DOHH2 (cell line): ENCODE measurements at regions not wholly inside any gene's neighbourhood (a gene's known extent, or its start where the extent isn't known, plus 50 kb on each side); places are given as distances from the start of the nearest gene placed in this dataset.

ENCODE experiments used
- H3F3A ChIP-seq: fragments of 200-600 bp; sonication (generic), shearing (Covaris generic); 2 replicates; pipeline ENCODE4 v1.6.0; 2016; ENCODE audit warnings: antibody characterized with exemption, mild to moderate bottlenecking; ENCODE audit not compliant: control insufficient read depth, insufficient read depth
- H3K27ac ChIP-seq: fragments of 200-600 bp; sonication (generic); 2 replicates; pipeline ENCODE4 v1.5.1; 2014; ENCODE audit warnings: low read depth, mild to moderate bottlenecking, low read length, moderate library complexity
- H3K27me3 ChIP-seq: fragments of 200-600 bp; sonication (generic); 2 replicates; pipeline ENCODE4 v1.6.1; 2014; ENCODE audit warnings: mild to moderate bottlenecking, low read length, mixed read lengths; ENCODE audit not compliant: control insufficient read depth
- H3K36me3 ChIP-seq: fragments of 200-600 bp; sonication (generic); 2 replicates; pipeline ENCODE4 v1.6.1; 2014; ENCODE audit warnings: mild to moderate bottlenecking, low read length, moderate library complexity, mixed read lengths; ENCODE audit not compliant: control insufficient read depth
- H3K4me1 ChIP-seq: fragments of 200-600 bp; sonication (generic); 2 replicates; pipeline ENCODE4 v1.6.1; 2014; ENCODE audit warnings: mild to moderate bottlenecking, low read length, mixed read lengths; ENCODE audit not compliant: control insufficient read depth
- H3K4me2 ChIP-seq: fragments of 200-600 bp; sonication (generic); 2 replicates; pipeline ENCODE4 v1.6.0; 2014; ENCODE audit warnings: mild to moderate bottlenecking, low read length, moderate library complexity
- H3K4me3 ChIP-seq: fragments of 200-600 bp; sonication (generic); 2 replicates; pipeline ENCODE4 v1.5.1; 2014; ENCODE audit warnings: mild to moderate bottlenecking, low read length, mixed read lengths
- H3K79me2 ChIP-seq: fragments of 200-600 bp; sonication (generic); 2 replicates; pipeline ENCODE4 v1.6.1; 2014; ENCODE audit warnings: mild to moderate bottlenecking, low read length, mixed read lengths; ENCODE audit not compliant: control insufficient read depth
- H3K9me2 ChIP-seq: fragments of 200-600 bp; sonication (generic); replicated peaks from 2 replicates; pipeline ENCODE4 v1.6.1; 2014; ENCODE audit warnings: mild to moderate bottlenecking, low read length, mixed read lengths; ENCODE audit not compliant: control insufficient read depth
- H3K9me3 ChIP-seq: fragments of 200-600 bp; sonication (generic); 2 replicates; pipeline ENCODE4 v1.6.1; 2014; ENCODE audit warnings: antibody characterized with exemption, low read length, mixed read lengths; ENCODE audit not compliant: control insufficient read depth, insufficient read depth
- H4K20me1 ChIP-seq: fragments of 200-600 bp; sonication (generic); 2 replicates; pipeline ENCODE4 v1.6.0; 2014; ENCODE audit warnings: low read depth, mild to moderate bottlenecking, antibody characterized with exemption, low read length, moderate library complexity; ENCODE audit not compliant: control insufficient read depth, insufficient read depth
- EZH2phosphoT487 ChIP-seq: fragments of 200-600 bp; sonication (generic); IDR thresholded peaks from 2 replicates; pipeline ENCODE4 v1.6.1; 2017; ENCODE audit warnings: borderline replicate concordance, mild to moderate bottlenecking, antibody characterized with exemption, low read length, moderate library complexity, mixed read lengths
- TF ChIP-seq, protein P1 (sequence below): fragments of 200-600 bp; sonication (generic); IDR thresholded peaks from one replicate; pipeline ENCODE4 v1.5.1; 2014; ENCODE audit warnings: antibody characterized with exemption, mild to moderate bottlenecking, low read depth, low read length; ENCODE audit not compliant: poor library complexity, severe bottlenecking

DNA sequence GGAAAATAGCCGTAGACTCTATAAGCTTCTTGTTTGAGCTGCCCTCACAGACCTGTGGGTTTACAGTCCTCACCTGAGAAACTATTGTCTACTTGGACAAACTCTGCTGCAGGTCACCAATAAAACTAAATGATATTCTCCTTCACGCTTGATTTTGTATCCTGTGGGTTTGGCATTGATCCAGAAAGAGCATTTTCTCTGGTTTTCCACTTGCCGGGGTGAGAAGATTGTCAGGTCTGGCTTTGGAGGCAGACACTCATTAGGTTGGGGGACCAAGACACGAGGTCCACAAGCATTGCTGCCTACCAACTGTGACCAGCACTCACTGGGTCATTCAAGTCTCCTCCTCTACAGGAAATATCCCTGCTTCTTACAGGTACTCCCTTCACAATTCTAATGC lies 68.5 kb downstream of the CDC14C start:
- H4K20me1 ChIP-seq: no peaks in the 10 kb centered on the region
- no peaks in the 10 kb centered on the region for H3K9me2 ChIP-seq
- no peak overlapping the region for H3K4me3 ChIP-seq
- H3K36me3 ChIP-seq: no peaks in the 10 kb centered on the region
- no peaks in the 10 kb centered on the region for H3K9me3 ChIP-seq
- no peak overlapping the region for H3K4me2 ChIP-seq
- H3K27me3 ChIP-seq: no peaks in the 10 kb centered on the region; the same call in 1 of the 2 replicates
- H3K79me2 ChIP-seq: no peaks in the 10 kb centered on the region
- H3K4me1 ChIP-seq: no peaks in the 10 kb centered on the region
- H3K27ac ChIP-seq: no peak overlapping the region
- no peaks in the 10 kb centered on the region for H3F3A ChIP-seq
- TF ChIP-seq, protein P1, sequence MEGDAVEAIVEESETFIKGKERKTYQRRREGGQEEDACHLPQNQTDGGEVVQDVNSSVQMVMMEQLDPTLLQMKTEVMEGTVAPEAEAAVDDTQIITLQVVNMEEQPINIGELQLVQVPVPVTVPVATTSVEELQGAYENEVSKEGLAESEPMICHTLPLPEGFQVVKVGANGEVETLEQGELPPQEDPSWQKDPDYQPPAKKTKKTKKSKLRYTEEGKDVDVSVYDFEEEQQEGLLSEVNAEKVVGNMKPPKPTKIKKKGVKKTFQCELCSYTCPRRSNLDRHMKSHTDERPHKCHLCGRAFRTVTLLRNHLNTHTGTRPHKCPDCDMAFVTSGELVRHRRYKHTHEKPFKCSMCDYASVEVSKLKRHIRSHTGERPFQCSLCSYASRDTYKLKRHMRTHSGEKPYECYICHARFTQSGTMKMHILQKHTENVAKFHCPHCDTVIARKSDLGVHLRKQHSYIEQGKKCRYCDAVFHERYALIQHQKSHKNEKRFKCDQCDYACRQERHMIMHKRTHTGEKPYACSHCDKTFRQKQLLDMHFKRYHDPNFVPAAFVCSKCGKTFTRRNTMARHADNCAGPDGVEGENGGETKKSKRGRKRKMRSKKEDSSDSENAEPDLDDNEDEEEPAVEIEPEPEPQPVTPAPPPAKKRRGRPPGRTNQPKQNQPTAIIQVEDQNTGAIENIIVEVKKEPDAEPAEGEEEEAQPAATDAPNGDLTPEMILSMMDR: no peak
- no peak for TF ChIP-seq EZH2phosphoT487

DNA sequence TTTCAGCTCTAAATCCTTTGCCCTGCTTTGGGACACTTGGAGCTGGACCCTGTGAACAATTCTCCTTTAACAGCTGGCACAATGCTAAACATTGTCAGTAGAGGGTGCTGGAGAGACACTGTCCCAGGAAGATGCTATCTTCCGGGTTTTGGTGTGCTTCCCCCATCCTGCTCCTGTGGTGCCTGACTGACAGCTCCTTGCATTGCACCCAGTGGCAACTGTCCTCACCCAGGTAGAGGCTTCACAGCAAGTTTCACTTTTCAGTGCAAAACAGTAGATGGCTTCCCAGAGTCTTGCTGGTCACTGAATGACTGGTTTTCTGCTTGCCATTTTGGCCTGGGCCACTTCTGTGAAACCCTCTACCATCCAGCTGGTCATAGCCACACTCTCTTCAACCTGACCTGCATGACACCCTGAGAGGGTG lies 77.3 kb downstream of the CDC14C start:
- H3K4me1 ChIP-seq: no peaks in the 10 kb centered on the region
- no peak overlapping the region for H3K4me3 ChIP-seq
- no peak overlapping the region for H3K4me2 ChIP-seq
- H3K9me3 ChIP-seq: no peaks in the 10 kb centered on the region
- TF ChIP-seq EZH2phosphoT487: no peak
- TF ChIP-seq, protein P1: peak; percentile 95
- no peaks in the 10 kb centered on the region for H3K79me2 ChIP-seq
- no peaks in the 10 kb centered on the region for H3K9me2 ChIP-seq
- no peaks in the 10 kb centered on the region for H3F3A ChIP-seq
- H3K36me3 ChIP-seq: no peaks in the 10 kb centered on the region
- no peaks in the 10 kb centered on the region for H4K20me1 ChIP-seq
- H3K27ac ChIP-seq: no peak overlapping the region
- no peaks in the 10 kb centered on the region for H3K27me3 ChIP-seq

DNA sequence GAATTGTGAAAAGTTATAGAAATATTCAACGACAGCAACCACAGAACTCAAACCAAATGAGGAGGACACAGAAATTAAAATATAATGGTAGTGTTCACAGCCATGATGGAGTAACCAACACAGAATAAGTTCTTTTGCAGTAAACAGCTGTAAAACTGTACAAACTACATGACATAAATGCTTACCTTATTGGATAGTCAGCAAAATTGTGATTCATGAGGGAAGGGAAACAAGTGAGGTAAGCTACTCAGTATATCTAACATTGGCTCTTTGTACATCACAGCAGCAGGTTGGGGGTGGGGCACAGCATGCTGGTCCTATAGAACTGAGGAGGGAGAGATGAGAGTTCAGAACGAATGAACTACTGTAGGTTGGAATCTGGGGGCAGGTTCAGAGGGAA lies 86.4 kb downstream of the CDC14C start:
- Histone ChIP-seq H3K27ac (no peak overlapping the region), H3K36me3 (no peaks in the 10 kb centered on the region), H3K27me3 (no peaks in the 10 kb centered on the region), H4K20me1 (no peaks in the 10 kb centered on the region), H3K9me2 (no peaks in the 10 kb centered on the region), H3F3A (no peaks in the 10 kb centered on the region), H3K9me3 (no peaks in the 10 kb centered on the region), H3K79me2 (no peaks in the 10 kb centered on the region), H3K4me3 (no peak overlapping the region), H3K4me1 (no peaks in the 10 kb centered on the region), H3K4me2 (no peak overlapping the region)
- no peak for TF ChIP-seq EZH2phosphoT487
- TF ChIP-seq, protein P1: no peak

DNA sequence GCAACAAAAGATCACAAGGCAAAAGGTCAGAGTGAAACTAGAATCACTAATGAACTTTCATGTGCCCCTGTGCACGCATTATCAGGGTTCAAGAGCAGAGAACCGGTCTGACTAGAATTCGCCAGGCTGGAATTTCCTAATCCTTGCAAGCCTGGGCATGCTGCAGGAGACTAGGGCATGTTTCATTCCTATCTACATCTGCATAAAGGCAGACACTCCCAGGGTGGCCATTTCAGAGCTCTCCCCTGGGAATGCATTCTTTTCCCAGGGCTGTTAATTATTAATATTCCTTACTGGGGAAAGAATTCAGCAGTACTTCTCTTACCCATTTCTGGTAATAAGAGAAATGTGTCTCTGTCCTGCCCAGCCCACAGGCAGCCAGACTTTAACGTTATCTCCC lies 90.5 kb downstream of the CDC14C start:
- Histone ChIP-seq H3K4me3 (no peak overlapping the region), H3K9me2 (no peaks in the 10 kb centered on the region), H3K27ac (no peak overlapping the region), H3K4me2 (no peak overlapping the region), H3K79me2 (no peaks in the 10 kb centered on the region), H3K27me3 (no peaks in the 10 kb centered on the region), H3K9me3 (no peaks in the 10 kb centered on the region), H3K36me3 (no peaks in the 10 kb centered on the region), H4K20me1 (no peaks in the 10 kb centered on the region), H3F3A (no peaks in the 10 kb centered on the region), H3K4me1 (no peaks in the 10 kb centered on the region)
- no peak for TF ChIP-seq EZH2phosphoT487
- TF ChIP-seq, protein P1: no peak
